H9 (cell line): ENCODE measurements at regions not wholly inside any gene's neighbourhood (a gene's known extent, or its start where the extent isn't known, plus 50 kb on each side); places are given as distances from the start of the nearest gene placed in this dataset.

Source experiments
- DNase-seq: peaks from one replicate; pipeline ENCODE4 v3.0.0-alpha.2; 2017
- H2AFZ ChIP-seq: one replicate; pipeline ENCODE4 v1.6.1; 2013; ENCODE audit warnings: mild to moderate bottlenecking, low read length, control low read depth, moderate library complexity
- H2AK5ac ChIP-seq: 2 replicates; pipeline ENCODE4 v1.6.1; 2013; ENCODE audit warnings: low read length, control low read depth, mixed read lengths; ENCODE audit not compliant: insufficient read length
- H2BK120ac ChIP-seq: one replicate; pipeline ENCODE4 v1.6.1; 2013; ENCODE audit warnings: low read depth, mild to moderate bottlenecking, low read length, control low read depth, inconsistent platforms; ENCODE audit not compliant: poor library complexity, severe bottlenecking
- H2BK12ac ChIP-seq: 2 replicates; pipeline ENCODE4 v1.6.1; 2013; ENCODE audit warnings: low read length, control low read depth, mixed read lengths, low read depth; ENCODE audit not compliant: insufficient read length
- H2BK15ac ChIP-seq: 2 replicates; pipeline ENCODE4 v1.6.1; 2013; ENCODE audit warnings: low read depth, low read length, control low read depth
- H2BK20ac ChIP-seq: one replicate; pipeline ENCODE4 v1.6.1; 2013; ENCODE audit warnings: low read depth, mild to moderate bottlenecking, low read length, control low read depth, inconsistent platforms; ENCODE audit not compliant: poor library complexity, severe bottlenecking
- H2BK5ac ChIP-seq: 2 replicates; pipeline ENCODE4 v1.6.1; 2013; ENCODE audit warnings: low read length, control low read depth, mixed read lengths; ENCODE audit not compliant: insufficient read length
- H3K14ac ChIP-seq: 2 replicates; pipeline ENCODE4 v1.6.1; 2013; ENCODE audit warnings: low read length, control low read depth; ENCODE audit not compliant: insufficient read depth
- H3K18ac ChIP-seq: 2 replicates; pipeline ENCODE4 v1.6.1; 2013; ENCODE audit warnings: low read depth, mild to moderate bottlenecking, mixed read lengths, low read length, control low read depth; ENCODE audit not compliant: insufficient read length
- H3K23ac ChIP-seq: 2 replicates; pipeline ENCODE4 v1.6.1; 2013; ENCODE audit warnings: low read length, control low read depth, mixed read lengths, low read depth; ENCODE audit not compliant: insufficient read length
- H3K23me2 ChIP-seq: 2 replicates; pipeline ENCODE4 v1.6.1; 2013; ENCODE audit warnings: low read depth, mild to moderate bottlenecking, mixed read lengths, low read length, control low read depth; ENCODE audit not compliant: insufficient read length, poor library complexity, severe bottlenecking
- H3K27ac ChIP-seq: 2 replicates; pipeline ENCODE4 v1.5.1; 2013; ENCODE audit warnings: low read length, control low read depth, mixed read lengths, low read depth; ENCODE audit not compliant: insufficient read length
- H3K27me3 ChIP-seq: 2 replicates; pipeline ENCODE4 v1.6.1; 2013; ENCODE audit warnings: low read length, control low read depth, inconsistent platforms; ENCODE audit not compliant: insufficient read depth
- H3K4ac ChIP-seq: 2 replicates; pipeline ENCODE4 v1.6.1; 2013; ENCODE audit warnings: low read depth, mild to moderate bottlenecking, control low read depth, inconsistent platforms, low read length, moderate library complexity
- H3K4me1 ChIP-seq: 2 replicates; pipeline ENCODE4 v1.6.1; 2013; ENCODE audit warnings: low read length, control low read depth, inconsistent platforms; ENCODE audit not compliant: insufficient read depth
- H3K4me2 ChIP-seq: 2 replicates; pipeline ENCODE4 v1.6.1; 2013; ENCODE audit warnings: low read length, control low read depth, mixed read lengths; ENCODE audit not compliant: insufficient read length, insufficient read depth
- H3K56ac ChIP-seq: 2 replicates; pipeline ENCODE4 v1.6.1; 2013; ENCODE audit warnings: low read depth, mild to moderate bottlenecking, mixed read lengths, low read length, control low read depth; ENCODE audit not compliant: insufficient read length
- H3K79me1 ChIP-seq: 2 replicates; pipeline ENCODE4 v1.6.1; 2013; ENCODE audit warnings: low read depth, mild to moderate bottlenecking, moderate library complexity, low read length, control low read depth, inconsistent platforms; ENCODE audit not compliant: insufficient read depth, poor library complexity, severe bottlenecking
- H3K79me2 ChIP-seq: 2 replicates; pipeline ENCODE4 v1.6.1; 2013; ENCODE audit warnings: low read length, control low read depth, inconsistent platforms; ENCODE audit not compliant: insufficient read depth
- H3K9ac ChIP-seq: 2 replicates; pipeline ENCODE4 v1.6.1; 2013; ENCODE audit warnings: low read length, control low read depth, mixed read lengths; ENCODE audit not compliant: insufficient read length; ENCODE audit errors: extremely low read depth
- H3K9me3 ChIP-seq: one replicate; pipeline ENCODE4 v1.6.1; 2013; ENCODE audit warnings: low read depth, low read length, inconsistent platforms; ENCODE audit not compliant: control insufficient read depth
- H3T11ph ChIP-seq: one replicate; pipeline ENCODE4 v1.6.1; 2013; ENCODE audit warnings: mild to moderate bottlenecking, low read length, control low read depth, inconsistent platforms
- H4K20me1 ChIP-seq: one replicate; pipeline ENCODE4 v1.6.1; 2013; ENCODE audit not compliant: control insufficient read depth, insufficient read length, insufficient read depth
- H4K5ac ChIP-seq: 2 replicates; pipeline ENCODE4 v1.6.1; 2013; ENCODE audit warnings: low read depth, mild to moderate bottlenecking, mixed read lengths, low read length, control low read depth; ENCODE audit not compliant: insufficient read length
- H4K8ac ChIP-seq: replicated peaks from 2 replicates; pipeline ENCODE4 v1.6.1; 2013; ENCODE audit warnings: low read length, control low read depth, mixed read lengths, low read depth; ENCODE audit not compliant: insufficient read length
- H4K91ac ChIP-seq: 2 replicates; pipeline ENCODE4 v1.6.1; 2013; ENCODE audit warnings: low read depth, mild to moderate bottlenecking, moderate library complexity, mixed read lengths, low read length, control low read depth; ENCODE audit not compliant: insufficient read length
- H3K27ac Mint-ChIP-seq, 3 experiments: 2 replicates in 2 of 3; 3 replicates in 1 of 3; pipeline ENCODE4 v1.8.0; 2020 to 2021; ENCODE audit warnings: mixed read lengths in 3 of 3, mild to moderate bottlenecking in 1 of 3, moderate library complexity in 1 of 3
- H3K27me3 Mint-ChIP-seq: 2 replicates; pipeline ENCODE4 v1.8.0; 2021; ENCODE audit warnings: low read depth, mild to moderate bottlenecking, moderate library complexity, mixed read lengths
- H3K36me3 Mint-ChIP-seq, 3 experiments: 2 replicates in 2 of 3; 3 replicates in 1 of 3; pipeline ENCODE4 v1.8.0; 2020 to 2021; ENCODE audit warnings: low read depth in 3 of 3, mixed read lengths in 3 of 3; ENCODE audit not compliant: insufficient read depth in 1 of 3
- H3K4me1 Mint-ChIP-seq, 2 experiments: 2 replicates each; pipeline ENCODE4 v1.8.0; 2020; ENCODE audit warnings: mixed read lengths in 2 of 2
- H3K4me3 Mint-ChIP-seq, 2 experiments: 2 replicates in 1 of 2; 3 replicates in 1 of 2; pipeline ENCODE4 v1.8.0; 2020 to 2021; ENCODE audit warnings: mild to moderate bottlenecking in 2 of 2, mixed read lengths in 2 of 2, moderate library complexity in 1 of 2
- H3K9me3 Mint-ChIP-seq, 2 experiments: 2 replicates in 1 of 2; 3 replicates in 1 of 2; pipeline ENCODE4 v1.8.0; 2020; ENCODE audit warnings: mild to moderate bottlenecking in 2 of 2, mixed read lengths in 2 of 2, moderate library complexity in 1 of 2
- CTCF ChIP-seq: fragments of 200-600 bp; sonication (generic); conservative IDR thresholded peaks from 3 replicates; pipeline ENCODE4 v1.8.0; 2021; ENCODE audit warnings: antibody characterized with exemption, mild to moderate bottlenecking
- WGBS: extraction: QIAGEN DNeasy Blood & Tissue Kit; methylation state at CpG from one replicate; pipeline ENCODE4 v1.1.7; 2013; ENCODE audit warnings: missing lambda C conversion rate, low lambda C conversion rate, mixed read lengths; ENCODE audit not compliant: insufficient read length; ENCODE audit errors: extremely low coverage; 5-methylcytosine and 5-hydroxymethylcytosine counted together

DNA sequence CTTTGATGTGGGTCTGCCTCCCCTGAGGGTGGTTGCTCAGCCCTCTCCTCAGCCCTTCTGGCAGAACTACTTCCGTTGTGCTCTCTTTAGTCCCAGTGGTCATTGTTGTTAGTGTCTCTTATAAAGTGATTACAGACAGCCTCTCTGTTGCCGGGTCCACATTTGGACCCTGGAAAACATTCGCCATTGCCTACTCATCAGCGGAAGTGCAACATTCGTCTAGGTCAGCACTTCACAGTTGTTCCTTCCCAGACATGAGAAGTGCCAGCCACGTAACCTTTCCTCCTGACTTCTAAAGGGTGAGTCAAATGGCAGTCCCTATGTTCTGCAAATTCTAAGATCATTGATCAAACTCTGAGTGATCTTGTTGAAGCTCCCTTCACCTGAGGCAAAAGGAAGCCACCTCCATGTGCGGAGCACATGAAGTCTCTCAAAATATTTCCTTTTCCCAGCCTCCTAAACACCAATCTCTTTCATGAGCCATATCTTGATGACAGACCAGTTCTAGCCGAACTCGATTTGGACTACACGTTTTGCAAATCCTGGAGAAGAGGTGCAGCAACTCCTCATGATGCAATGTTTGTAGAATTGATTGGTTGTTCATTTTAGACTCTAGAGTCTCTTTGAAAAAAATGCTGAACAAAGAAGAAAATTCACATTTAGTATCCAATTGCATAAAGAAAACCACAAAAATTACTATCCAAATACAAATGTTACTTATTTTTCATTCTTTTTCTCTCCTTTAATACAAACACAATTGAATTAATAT is 163.8 kb downstream of the RPL10L start:
- H4K8ac ChIP-seq, result no peak overlapping the region
- H4K5ac ChIP-seq, result no peak overlapping the region
- Mint-ChIP-seq H3K9me3 (no peaks in the 10 kb centered on the region), H3K27ac (no peak overlapping the region), H3K36me3 (no peaks in the 10 kb centered on the region), H3K27me3 (no peaks in the 10 kb centered on the region), H3K4me3 (no peak overlapping the region), H3K4me1 (peaks cover 3 to 7% of the 10 kb centered on the region in 2 experiments; a peak in 1 of 4 replicates)
- no peak overlapping the region for H2AK5ac ChIP-seq
- no peak overlapping the region for H3T11ph ChIP-seq
- no peaks in the 10 kb centered on the region for H3K79me1 ChIP-seq
- H3K9ac ChIP-seq, result no peak overlapping the region
- no peak overlapping the region for H3K23ac ChIP-seq
- no peak overlapping the region for H2BK120ac ChIP-seq
- H3K79me2 ChIP-seq, result no peaks in the 10 kb centered on the region
- no peaks in the 10 kb centered on the region for H3K23me2 ChIP-seq
- no peaks in the 10 kb centered on the region for H3K4me1 ChIP-seq
- no CpG with 5 or more reads among the region's 10 CpGs for WGBS
- H3K4me2 ChIP-seq, result no peak overlapping the region
- no peak for DNase-seq
- no peaks in the 10 kb centered on the region for H3K9me3 ChIP-seq
- no peak for TF ChIP-seq CTCF
- no peaks in the 10 kb centered on the region for H4K20me1 ChIP-seq
- no peak overlapping the region for H4K91ac ChIP-seq
- no peak overlapping the region for H3K14ac ChIP-seq
- no peak overlapping the region for H3K18ac ChIP-seq
- no peak overlapping the region for H3K27ac ChIP-seq
- no peak overlapping the region for H3K4ac ChIP-seq
- H2BK12ac ChIP-seq, result no peak overlapping the region
- no peak overlapping the region for H2BK15ac ChIP-seq
- no peak overlapping the region for H2BK20ac ChIP-seq
- no peak overlapping the region for H3K56ac ChIP-seq
- no peak overlapping the region for H2AFZ ChIP-seq
- no peak overlapping the region for H2BK5ac ChIP-seq
- no peaks in the 10 kb centered on the region for H3K27me3 ChIP-seq
